GM04503 (cell line): ENCODE measurements at regions not wholly inside any gene's neighbourhood (a gene's known extent, or its start where the extent isn't known, plus 50 kb on each side); places are given as distances from the start of the nearest gene placed in this dataset.

Source experiments
- DNase-seq: peaks from one replicate; pipeline ENCODE4 v3.0.0-alpha.2; 2012; ENCODE audit warnings: low read depth

GRCh38 chr2:217160978-217161973, 301.4 kb upstream of the TNP1 start:
- no peak for DNase-seq

GRCh38 chr2:217160103-217160743, 300.4 kb upstream of the TNP1 start:
- DNase-seq: no peak

- DNase-seq: no peak
Measured at GRCh38 chr2:217158928-217159327, 299.1 kb upstream of the TNP1 start.

DNA sequence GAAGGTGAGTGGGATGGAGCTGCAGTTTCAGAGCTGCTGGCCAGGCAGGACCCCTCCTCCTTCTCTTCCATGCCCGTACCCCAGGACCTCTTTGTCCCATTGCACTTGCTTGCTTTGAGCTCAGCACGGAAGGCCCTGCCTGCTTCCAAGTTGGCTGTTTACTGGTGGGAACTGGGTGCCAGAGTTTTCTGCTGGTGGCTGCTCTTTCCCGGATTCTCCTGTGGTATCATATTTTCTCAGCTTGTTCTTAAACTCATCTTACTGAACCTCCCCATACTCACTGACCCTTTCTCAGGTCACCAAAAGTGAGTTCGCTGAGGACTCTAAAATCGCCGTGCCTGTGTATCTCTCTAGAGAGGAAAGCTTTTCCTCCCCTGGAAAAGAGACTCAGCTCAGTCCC, 297.7 kb upstream of the TNP1 start:
- no peak for DNase-seq

GRCh38 chr2:217156801-217157200, 296.9 kb upstream of the TNP1 start:
- DNase-seq: no peak

DNA sequence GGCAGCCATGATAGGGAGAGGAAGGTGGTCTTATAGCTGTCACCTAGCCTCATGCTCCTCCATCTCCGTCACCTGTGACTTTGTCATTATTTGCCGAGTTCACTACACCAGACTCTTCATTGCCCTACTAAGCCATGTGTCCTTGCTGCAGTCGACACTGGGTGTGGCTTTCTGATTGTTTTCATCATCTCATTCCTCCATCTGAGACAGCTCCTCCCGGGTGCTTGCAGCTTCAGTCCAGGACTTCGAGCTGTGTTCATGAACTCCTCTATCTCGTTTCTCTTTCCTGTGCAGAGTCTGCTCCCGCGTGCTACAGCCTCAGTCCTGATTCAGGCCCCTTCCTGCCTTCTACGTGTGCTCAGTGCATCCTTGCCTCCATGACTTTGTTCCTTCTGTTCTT, 295.1 kb upstream of the TNP1 start:
- no peak for DNase-seq

DNA sequence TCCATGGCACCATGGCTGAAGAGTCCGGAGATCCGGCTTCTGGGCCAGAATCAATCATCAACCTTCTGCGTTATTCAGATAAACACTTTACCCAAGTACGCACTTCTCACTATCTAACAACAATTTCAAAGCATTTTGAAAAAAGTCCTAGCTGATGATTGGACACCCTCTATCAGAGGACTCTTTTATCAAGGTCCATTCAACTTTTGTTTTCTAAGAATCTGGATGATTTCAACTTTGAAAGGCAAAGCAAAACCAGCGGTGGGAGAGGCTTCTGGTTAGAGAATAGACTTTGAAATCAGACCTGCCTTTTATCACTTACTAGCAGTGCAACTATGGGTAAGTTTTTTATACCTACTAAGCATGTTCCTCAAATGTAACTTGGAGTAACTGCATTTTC, 293.6 kb upstream of the TNP1 start:
- no peak for DNase-seq

DNA sequence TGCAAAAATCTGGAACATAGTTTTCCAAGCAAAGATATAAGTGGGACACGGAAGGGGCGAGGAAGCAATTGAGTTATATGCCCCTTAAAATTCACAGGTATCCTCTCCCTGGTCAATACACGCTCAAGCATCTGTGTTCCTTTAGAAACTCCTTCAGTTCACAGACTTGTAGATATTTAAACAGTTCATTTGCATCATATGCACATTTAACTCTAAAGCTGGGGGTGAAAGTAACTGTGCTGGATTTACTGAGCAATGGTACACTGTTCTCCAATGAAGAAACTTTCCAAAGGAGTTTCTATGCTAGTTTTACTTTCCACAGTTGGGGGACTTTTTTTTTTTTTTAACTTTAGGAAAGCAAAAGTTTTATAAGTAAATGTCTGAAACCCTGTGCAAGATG, 293.0 kb upstream of the TNP1 start:
- no peak for DNase-seq

GRCh38 chr2:217151509-217152206, 291.8 kb upstream of the TNP1 start:
- no peak for DNase-seq

- no peak for DNase-seq
Measured at GRCh38 chr2:217150236-217150635, 290.4 kb upstream of the TNP1 start.

- DNase-seq: no peak
Measured at GRCh38 chr2:217149087-217149660, 289.3 kb upstream of the TNP1 start.

DNA sequence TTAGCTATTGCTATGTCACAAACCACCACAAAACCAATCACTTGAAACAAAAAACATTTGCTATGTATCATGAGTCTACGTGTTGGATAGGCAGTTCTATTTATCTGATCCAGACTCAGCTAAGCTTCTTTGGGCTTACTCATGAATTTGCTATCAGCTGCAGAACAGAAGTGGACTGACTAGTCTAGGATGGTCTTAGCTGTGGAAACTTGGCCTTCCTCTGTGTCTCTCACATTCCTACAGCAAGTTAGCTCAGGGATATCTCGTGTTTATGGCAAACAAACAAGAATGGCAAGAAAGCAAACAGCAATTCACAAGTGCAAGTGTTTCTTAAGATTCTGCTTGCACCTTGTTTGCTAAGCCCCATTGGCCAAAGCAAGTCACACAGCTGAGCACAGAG, 288.0 kb upstream of the TNP1 start:
- no peak for DNase-seq

GRCh38 chr2:217146956-217147355, 287.1 kb upstream of the TNP1 start:
- no peak for DNase-seq

DNA sequence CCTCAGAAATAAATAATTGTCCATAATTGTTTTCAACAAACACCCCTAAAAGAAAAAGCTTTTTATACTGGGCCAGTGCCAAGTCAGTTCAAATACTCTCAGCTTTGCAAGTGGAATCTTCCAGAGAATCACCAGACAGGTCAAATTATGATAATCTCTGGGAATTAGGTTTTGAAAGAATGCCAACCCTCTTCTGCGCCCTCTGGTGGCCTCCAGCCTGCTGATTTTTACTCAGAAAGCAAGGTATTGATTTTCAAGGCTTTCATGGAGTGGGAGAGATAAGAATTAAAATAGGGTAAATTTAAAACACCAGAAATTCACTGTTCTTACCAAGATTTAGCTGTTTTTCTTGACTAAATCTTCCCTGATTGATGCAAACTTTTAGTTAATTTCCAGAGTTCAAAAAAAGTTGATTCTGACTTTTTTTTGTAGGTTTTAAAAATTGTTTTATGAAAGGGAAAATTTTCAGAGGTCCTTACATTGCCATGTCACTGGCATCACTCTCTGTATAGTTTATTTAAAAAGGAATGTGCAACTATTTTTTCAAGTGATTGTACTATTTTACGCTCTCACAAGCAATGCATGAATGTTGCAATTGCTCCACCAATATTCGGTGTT, 282.9 kb upstream of the TNP1 start:
- no peak for DNase-seq

GRCh38 chr2:217138284-217138683, 278.4 kb upstream of the TNP1 start:
- DNase-seq: no peak

DNA sequence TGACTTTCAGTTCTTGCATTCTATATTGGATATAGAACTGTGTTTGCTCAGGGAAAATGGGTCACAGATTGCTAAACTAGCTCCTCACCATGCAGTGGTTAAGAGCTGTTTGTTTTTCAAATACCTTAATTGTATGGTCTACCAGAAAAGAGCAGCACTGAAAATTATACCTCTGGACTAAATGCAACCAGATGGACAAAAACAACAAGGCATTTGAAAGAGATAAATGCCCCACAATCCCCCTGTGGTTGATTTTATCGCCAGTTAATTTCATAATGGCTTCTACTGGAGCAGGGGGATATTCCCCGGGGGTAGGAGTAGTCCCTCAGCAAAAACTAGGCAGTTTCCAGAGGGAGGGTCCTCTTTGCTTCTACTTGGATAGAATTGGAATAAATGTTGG, 267.9 kb upstream of the TNP1 start:
- no peak for DNase-seq

DNA sequence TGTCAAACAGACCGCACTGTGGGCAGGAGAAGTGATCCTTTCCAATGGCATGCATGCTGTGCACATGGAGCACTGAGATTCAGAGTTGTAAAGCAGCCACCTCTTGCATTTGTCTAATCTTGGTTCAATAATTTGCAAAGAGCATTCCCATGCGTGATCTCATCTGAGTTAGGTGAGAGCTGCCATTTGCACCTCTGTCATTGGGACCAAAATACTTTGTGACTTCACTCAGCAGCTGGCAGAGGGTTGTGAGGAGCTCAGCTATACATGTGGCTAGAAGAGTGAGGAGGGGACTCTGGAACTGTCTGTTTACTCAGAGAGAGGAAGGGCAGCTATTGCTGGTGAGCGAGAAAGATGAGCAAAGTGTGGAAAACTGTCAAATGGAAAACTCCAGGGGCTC, 265.1 kb upstream of the TNP1 start:
- no peak for DNase-seq

GRCh38 chr2:217124050-217124449, 264.2 kb upstream of the TNP1 start:
- DNase-seq: no peak

- no peak for DNase-seq
Measured at GRCh38 chr2:217121565-217121964, 261.7 kb upstream of the TNP1 start.

GRCh38 chr2:217120429-217120828, 260.6 kb upstream of the TNP1 start:
- no peak for DNase-seq

GRCh38 chr2:217118559-217119284, 258.9 kb upstream of the TNP1 start:
- DNase-seq: no peak
